ENCODE measurements at regions not wholly inside any gene's neighbourhood (a gene's known extent, or its start where the extent isn't known, plus 50 kb on each side); places are given as distances from the start of the nearest gene placed in this dataset.

DNA sequence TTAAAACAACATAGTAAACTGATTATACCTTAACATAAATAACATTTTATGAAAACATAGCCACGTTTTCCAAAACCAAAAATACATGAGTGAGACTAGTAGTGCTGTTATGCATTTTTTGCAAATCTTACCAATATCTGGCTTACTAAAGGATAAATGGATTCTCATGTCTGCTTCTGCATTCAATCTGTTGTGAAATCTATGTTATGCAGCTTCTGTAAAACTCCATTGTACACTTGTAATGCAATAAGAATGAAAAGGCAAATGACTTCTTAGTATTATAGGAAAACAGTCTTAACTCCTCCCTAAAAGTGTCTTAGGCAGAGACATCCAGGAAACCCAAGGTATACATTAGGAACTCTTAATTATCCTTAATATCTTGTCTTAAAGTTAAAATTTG lies 330.9 kb upstream of the THBS1 start:
- Histone ChIP-seq H2AFZ (ENCODE audit: low read depth, low read length) (no peak overlapping the region), H3F3A (ENCODE audit: insufficient read depth, low read length, poor library complexity, severe bottlenecking) (no peaks in the 10 kb centered on the region), H3K9ac (ENCODE audit: low read length) (no peak overlapping the region), H3K36me3 (ENCODE audit: insufficient read depth, low read length) (no peaks in the 10 kb centered on the region), H3K9me3 (ENCODE audit: low read length) (no peaks in the 10 kb centered on the region), H3K79me2 (replicated peaks; ENCODE audit: insufficient read depth, low read length) (no peaks in the 10 kb centered on the region), H3K4me2 (ENCODE audit: low read length) (no peak overlapping the region), H4K20me1 (ENCODE audit: insufficient read depth) (no peaks in the 10 kb centered on the region), H3K27ac (ENCODE audit: low read length) (no peak overlapping the region), H3K27me3 (ENCODE audit: insufficient read depth, low read depth, low read length) (no peaks in the 10 kb centered on the region), H3K4me3 (ENCODE audit: low read length) (no peak overlapping the region), H3K9me2 (ENCODE audit: insufficient read depth, low read length) (no peaks in the 10 kb centered on the region)
- TF ChIP-seq, protein P1, sequence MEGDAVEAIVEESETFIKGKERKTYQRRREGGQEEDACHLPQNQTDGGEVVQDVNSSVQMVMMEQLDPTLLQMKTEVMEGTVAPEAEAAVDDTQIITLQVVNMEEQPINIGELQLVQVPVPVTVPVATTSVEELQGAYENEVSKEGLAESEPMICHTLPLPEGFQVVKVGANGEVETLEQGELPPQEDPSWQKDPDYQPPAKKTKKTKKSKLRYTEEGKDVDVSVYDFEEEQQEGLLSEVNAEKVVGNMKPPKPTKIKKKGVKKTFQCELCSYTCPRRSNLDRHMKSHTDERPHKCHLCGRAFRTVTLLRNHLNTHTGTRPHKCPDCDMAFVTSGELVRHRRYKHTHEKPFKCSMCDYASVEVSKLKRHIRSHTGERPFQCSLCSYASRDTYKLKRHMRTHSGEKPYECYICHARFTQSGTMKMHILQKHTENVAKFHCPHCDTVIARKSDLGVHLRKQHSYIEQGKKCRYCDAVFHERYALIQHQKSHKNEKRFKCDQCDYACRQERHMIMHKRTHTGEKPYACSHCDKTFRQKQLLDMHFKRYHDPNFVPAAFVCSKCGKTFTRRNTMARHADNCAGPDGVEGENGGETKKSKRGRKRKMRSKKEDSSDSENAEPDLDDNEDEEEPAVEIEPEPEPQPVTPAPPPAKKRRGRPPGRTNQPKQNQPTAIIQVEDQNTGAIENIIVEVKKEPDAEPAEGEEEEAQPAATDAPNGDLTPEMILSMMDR (IDR thresholded peaks at IDR 0.05; ENCODE audit: poor library complexity, severe bottlenecking) = no peak
- TF ChIP-seq EZH2 (IDR thresholded peaks at IDR 0.05; ENCODE audit: borderline replicate concordance, insufficient read depth, low read length, poor library complexity, severe bottlenecking) = no peak
- no peak for TF ChIP-seq POLR2AphosphoS5 (IDR thresholded peaks at IDR 0.05)

- H3K36me3 ChIP-seq (ENCODE audit: insufficient read depth, low read length) = no peaks in the 10 kb centered on the region
- no peaks in the 10 kb centered on the region for H3K9me2 ChIP-seq (ENCODE audit: insufficient read depth, low read length)
- H3K27me3 ChIP-seq (ENCODE audit: insufficient read depth, low read depth, low read length) = no peaks in the 10 kb centered on the region
- H3K27ac ChIP-seq (ENCODE audit: low read length) = no peak overlapping the region
- no peak overlapping the region for H3K4me2 ChIP-seq (ENCODE audit: low read length)
- no peaks in the 10 kb centered on the region for H3K9me3 ChIP-seq (ENCODE audit: low read length)
- H3K4me3 ChIP-seq (ENCODE audit: low read length) = no peak overlapping the region
- no peaks in the 10 kb centered on the region for H4K20me1 ChIP-seq (ENCODE audit: insufficient read depth)
- no peaks in the 10 kb centered on the region for H3K79me2 ChIP-seq (replicated peaks; ENCODE audit: insufficient read depth, low read length)
- no peak overlapping the region for H3K9ac ChIP-seq (ENCODE audit: low read length)
- TF ChIP-seq RAD21 (conservative IDR thresholded peaks at IDR 0.05) (no peak), POLR2AphosphoS5 (IDR thresholded peaks at IDR 0.05) (no peak), EP300 (conservative IDR thresholded peaks at IDR 0.05; ENCODE audit: poor library complexity, severe bottlenecking) (no peak), MXI1 (conservative IDR thresholded peaks at IDR 0.05; ENCODE audit: poor library complexity, severe bottlenecking) (no peak), REST (IDR thresholded peaks at IDR 0.05; ENCODE audit: borderline replicate concordance) (no peak), TAF1 (IDR thresholded peaks at IDR 0.05; ENCODE audit: low read depth) (no peak), EZH2 (IDR thresholded peaks at IDR 0.05; ENCODE audit: borderline replicate concordance, insufficient read depth, low read length, poor library complexity, severe bottlenecking) (no peak), SMC3 (conservative IDR thresholded peaks at IDR 0.05; ENCODE audit: poor library complexity) (no peak)
- TF ChIP-seq, protein P1 (IDR thresholded peaks at IDR 0.05; ENCODE audit: poor library complexity, severe bottlenecking) = no peak
- H3F3A ChIP-seq (ENCODE audit: insufficient read depth, low read length, poor library complexity, severe bottlenecking) = no peaks in the 10 kb centered on the region
- no peak overlapping the region for H2AFZ ChIP-seq (ENCODE audit: low read depth, low read length)
Observed at GRCh38 chr15:39250460-39251186, 330.3 kb upstream of the THBS1 start.
